ENCODE measurements at regions not wholly inside any gene's neighbourhood (a gene's known extent, or its start where the extent isn't known, plus 50 kb on each side); places are given as distances from the start of the nearest gene placed in this dataset.

DNA sequence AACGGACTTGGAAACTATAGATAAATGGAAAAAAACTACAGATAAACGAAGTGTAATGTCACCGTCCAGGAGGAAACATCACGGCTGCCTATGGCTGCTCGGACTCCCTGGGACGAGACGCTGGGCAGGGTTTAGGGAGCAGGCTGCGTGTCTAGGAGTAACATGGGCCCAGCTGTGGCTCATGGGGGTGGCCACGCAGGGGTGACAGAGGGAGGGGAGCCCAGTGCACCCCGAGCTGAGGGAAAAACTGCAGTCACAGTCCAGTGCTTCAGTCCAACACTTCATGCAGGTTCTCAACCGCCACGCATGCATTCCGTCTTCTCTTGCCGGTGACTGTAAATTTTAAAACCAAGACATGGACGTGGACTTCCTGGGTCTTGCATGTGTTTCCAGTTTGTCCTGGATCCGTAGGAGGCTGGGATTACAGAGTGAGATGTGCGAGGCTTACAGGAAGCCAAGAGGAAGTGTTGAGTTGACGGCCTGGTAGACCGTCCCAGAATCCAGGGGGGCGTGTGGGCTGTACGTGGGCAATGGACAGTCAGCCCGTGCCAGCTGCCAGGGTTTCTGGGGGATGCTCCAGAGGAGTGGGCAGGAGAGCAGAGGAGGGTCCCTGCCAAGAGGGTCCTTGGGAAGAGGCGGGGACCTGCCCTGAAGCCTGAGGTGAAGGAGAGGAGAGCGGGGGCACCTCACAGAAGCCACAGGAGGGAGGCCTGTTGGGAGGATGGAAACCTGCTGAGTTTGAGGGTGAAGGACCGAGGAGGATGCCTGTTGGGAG lies 691.4 kb downstream of the BRD1 start:
- TF ChIP-seq, protein P1, sequence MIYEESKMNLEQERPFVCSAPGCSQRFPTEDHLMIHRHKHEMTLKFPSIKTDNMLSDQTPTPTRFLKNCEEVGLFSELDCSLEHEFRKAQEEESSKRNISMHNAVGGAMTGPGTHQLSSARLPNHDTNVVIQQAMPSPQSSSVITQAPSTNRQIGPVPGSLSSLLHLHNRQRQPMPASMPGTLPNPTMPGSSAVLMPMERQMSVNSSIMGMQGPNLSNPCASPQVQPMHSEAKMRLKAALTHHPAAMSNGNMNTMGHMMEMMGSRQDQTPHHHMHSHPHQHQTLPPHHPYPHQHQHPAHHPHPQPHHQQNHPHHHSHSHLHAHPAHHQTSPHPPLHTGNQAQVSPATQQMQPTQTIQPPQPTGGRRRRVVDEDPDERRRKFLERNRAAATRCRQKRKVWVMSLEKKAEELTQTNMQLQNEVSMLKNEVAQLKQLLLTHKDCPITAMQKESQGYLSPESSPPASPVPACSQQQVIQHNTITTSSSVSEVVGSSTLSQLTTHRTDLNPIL (CRISPR knock-in tag; IDR thresholded peaks at IDR 0.05; ENCODE audit: low read depth), result no peak
- TF ChIP-seq ZC3H10 (CRISPR knock-in tag; IDR thresholded peaks at IDR 0.05) (no peak), TOX (CRISPR knock-in tag; IDR thresholded peaks at IDR 0.05; ENCODE audit: borderline replicate concordance) (no peak), OSR1 (CRISPR knock-in tag; IDR thresholded peaks at IDR 0.05) (no peak), SNAI2 (CRISPR knock-in tag; IDR thresholded peaks at IDR 0.05) (no peak), ISL1 (CRISPR knock-in tag; IDR thresholded peaks at IDR 0.05) (no peak), GLIS3 (CRISPR knock-in tag; IDR thresholded peaks at IDR 0.05) (no peak), CSRNP3 (CRISPR knock-in tag; IDR thresholded peaks at IDR 0.05) (no peak), BACH2 (CRISPR knock-in tag; IDR thresholded peaks at IDR 0.05; ENCODE audit: borderline replicate concordance) (no peak), PPARA (CRISPR knock-in tag; IDR thresholded peaks at IDR 0.05; ENCODE audit: borderline replicate concordance) (no peak)
- no peak for ATAC-seq

GRCh38 chr22:49134076-49134475 lies 693.6 kb downstream of the BRD1 start:
- ATAC-seq, result no peak
- TF ChIP-seq ZNF565 (CRISPR knock-in tag; conservative IDR thresholded peaks at IDR 0.05; ENCODE audit: low read depth), result no peak

DNA sequence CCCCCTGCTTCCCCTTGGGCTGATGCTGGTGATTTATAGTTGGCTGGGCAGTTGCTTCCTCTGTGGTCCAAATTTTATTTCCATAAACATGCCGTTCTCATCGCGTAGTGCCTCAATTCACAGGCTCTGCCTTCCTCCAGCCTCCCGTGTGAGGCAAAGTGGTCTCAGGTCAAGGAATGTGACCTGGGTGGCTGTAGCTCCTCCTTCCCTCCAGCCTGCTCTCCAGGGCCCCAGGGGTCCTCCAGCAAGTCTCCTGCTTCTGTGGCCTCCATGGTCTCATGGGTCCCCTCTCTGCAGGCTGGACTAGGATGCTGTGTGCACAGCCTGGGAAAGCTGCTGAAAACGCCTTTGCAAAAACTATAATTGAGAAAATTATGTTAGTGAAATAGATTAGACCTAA lies 694.1 kb downstream of the BRD1 start:
- TF ChIP-seq TCF4 (CRISPR knock-in tag; IDR thresholded peaks at IDR 0.05; ENCODE audit: borderline replicate concordance) (no peak), OSR1 (CRISPR knock-in tag; IDR thresholded peaks at IDR 0.05) (no peak), PATZ1 (CRISPR knock-in tag; IDR thresholded peaks at IDR 0.05; ENCODE audit: borderline replicate concordance) (no peak), TOX (CRISPR knock-in tag; IDR thresholded peaks at IDR 0.05; ENCODE audit: borderline replicate concordance) (no peak), RARB (CRISPR knock-in tag; IDR thresholded peaks at IDR 0.05) (no peak)
- ATAC-seq, result no peak

DNA sequence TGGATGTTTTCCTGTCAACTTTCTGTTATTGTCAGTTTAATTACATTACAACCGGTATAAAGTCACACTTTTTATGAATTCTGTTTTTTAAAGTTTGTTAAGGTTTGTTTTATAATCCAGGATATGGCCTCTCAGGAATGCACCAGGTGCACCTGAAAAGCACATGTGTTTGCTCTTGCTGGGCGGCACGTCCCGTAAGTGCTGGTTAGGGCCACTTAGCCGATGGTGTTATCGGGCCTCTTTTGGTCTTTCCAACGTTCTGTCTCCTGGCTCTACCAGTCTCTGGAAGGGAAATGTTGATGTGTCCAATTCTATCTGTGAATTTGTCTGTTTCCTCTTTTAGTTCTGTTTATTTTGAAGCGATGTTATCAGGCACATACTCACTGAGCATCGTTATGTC lies 695.7 kb downstream of the BRD1 start:
- TF ChIP-seq GLIS3 (CRISPR knock-in tag; IDR thresholded peaks at IDR 0.05), result no peak
- no peak for TF ChIP-seq BACH2 (CRISPR knock-in tag; IDR thresholded peaks at IDR 0.05; ENCODE audit: borderline replicate concordance)
- no peak for TF ChIP-seq TOX (CRISPR knock-in tag; IDR thresholded peaks at IDR 0.05; ENCODE audit: borderline replicate concordance)
- no peak for TF ChIP-seq POU6F1 (CRISPR knock-in tag; IDR thresholded peaks at IDR 0.05; ENCODE audit: borderline replicate concordance, low read depth)
- ATAC-seq, result no peak

DNA sequence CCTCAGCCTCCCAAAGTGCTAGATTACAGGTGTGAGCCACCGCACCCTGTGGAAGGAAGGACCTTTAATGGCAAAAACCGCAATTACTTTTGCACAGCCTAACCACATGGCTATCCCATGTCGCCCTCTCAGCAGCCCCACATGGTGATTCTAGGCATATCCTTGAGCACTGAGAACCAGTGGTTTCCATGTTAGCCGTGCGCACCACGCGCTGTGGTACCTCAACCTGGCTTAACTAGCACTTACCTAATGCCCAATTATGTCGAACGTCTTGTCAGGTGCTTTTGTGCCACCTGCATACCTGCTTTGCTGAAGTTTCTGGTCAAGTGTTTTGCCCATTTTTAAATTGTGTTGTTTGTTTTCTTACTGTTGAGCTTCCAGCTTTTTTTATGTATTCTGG lies 697.9 kb downstream of the BRD1 start:
- no peak for ATAC-seq
- TF ChIP-seq ZNF70 (CRISPR knock-in tag; IDR thresholded peaks at IDR 0.05), result no peak

GRCh38 chr22:49128874-49129273 lies 698.8 kb downstream of the BRD1 start:
- ATAC-seq, result no peak
- TF ChIP-seq, protein P1 (CRISPR knock-in tag; IDR thresholded peaks at IDR 0.05; ENCODE audit: low read depth), result no peak
- TF ChIP-seq PPARA (CRISPR knock-in tag; IDR thresholded peaks at IDR 0.05; ENCODE audit: borderline replicate concordance), result no peak
- no peak for TF ChIP-seq ARNTL (CRISPR knock-in tag; IDR thresholded peaks at IDR 0.05; ENCODE audit: borderline replicate concordance, low read depth)
- TF ChIP-seq ZNF8 (CRISPR knock-in tag; IDR thresholded peaks at IDR 0.05), result no peak
- TF ChIP-seq TSHZ2 (CRISPR knock-in tag; IDR thresholded peaks at IDR 0.05), result no peak
- TF ChIP-seq ZFP30 (CRISPR knock-in tag; IDR thresholded peaks at IDR 0.05), result no peak
- TF ChIP-seq OSR1 (CRISPR knock-in tag; IDR thresholded peaks at IDR 0.05), result no peak
- TF ChIP-seq ZFP3 (CRISPR knock-in tag; IDR thresholded peaks at IDR 0.05), result no peak

All from SK-N-SH treated with all-trans-retinoic acid at 6 μM for 48 hours (cell line).